ENCODE measurements at regions not wholly inside any gene's neighbourhood (a gene's known extent, or its start where the extent isn't known, plus 50 kb on each side); places are given as distances from the start of the nearest gene placed in this dataset.

- H3K27me3 ChIP-seq (ENCODE audit: control insufficient read depth, insufficient read depth, low read length), result no peaks in the 10 kb centered on the region
- H3K79me1 ChIP-seq (ENCODE audit: low read depth in 1 of 2, low read length in 2 of 2), result no peaks in the 10 kb centered on the region
- ChIA-PET POLR2A (ENCODE audit: unreplicated experiment) (no interaction called here), CTCF (no interaction called here)
- peak overlapping the region; percentile 26 for H2AK9ac ChIP-seq (replicated peaks; ENCODE audit: low read depth, low read length, poor library complexity)
- no peak overlapping the region for H3K4ac ChIP-seq (ENCODE audit: low read depth, low read length)
- DNase-seq (no peak), ATAC-seq (ENCODE audit: low read depth) (no peak)
- no peak overlapping the region for H4K5ac ChIP-seq (ENCODE audit: low read depth, low read length)
- H3K4me3 ChIP-seq (ENCODE audit: insufficient read depth, low read depth, low read length), result no peak overlapping the region
- H2AFZ ChIP-seq (replicated peaks; ENCODE audit: low read length, poor library complexity), result no peak overlapping the region
- 83% methylated on average over 1 of the region's 4 CpGs; no CpG with 5 or more reads in 1 of the 2 experiments for WGBS, 2 experiments (ENCODE audit: extremely low coverage in 2 of 2, insufficient read length in 1 of 2)
- BruUV-seq (replicated peaks), result no TSS peak
- intact Hi-C loops (cut with micrococcal nuclease), result no loop called here
- H3K4me2 ChIP-seq (ENCODE audit: low read depth, low read length), result no peak overlapping the region
- no peaks in the 10 kb centered on the region for H4K20me1 ChIP-seq (ENCODE audit: insufficient read depth, low read length)
- TF ChIP-seq BHLHE40 (IDR thresholded peaks at IDR 0.05; ENCODE audit: low read depth, low read length) (no peak), CEBPB (IDR thresholded peaks at IDR 0.05; ENCODE audit: low read depth, low read length) (no peak), MAFK (IDR thresholded peaks at IDR 0.05; ENCODE audit: low read depth, low read length) (no peak), CHD1 (IDR thresholded peaks at IDR 0.05; ENCODE audit: low read depth, low read length) (no peak), RFX5 (IDR thresholded peaks at IDR 0.05; ENCODE audit: low read depth, low read length) (no peak), NFE2L2 (IDR thresholded peaks at IDR 0.05; ENCODE audit: low read depth, low read length) (no peak), SMC3 (IDR thresholded peaks at IDR 0.05; ENCODE audit: low read depth, low read length) (no peak), RAD21 (IDR thresholded peaks at IDR 0.05; ENCODE audit: low read length) (no peak), USF2 (IDR thresholded peaks at IDR 0.05; ENCODE audit: low read depth, low read length) (no peak), CTCF (conservative IDR thresholded peaks at IDR 0.05; ENCODE audit: low read depth, low read length) (no peak), MAZ (IDR thresholded peaks at IDR 0.05; ENCODE audit: borderline replicate concordance, low read depth, low read length) (no peak), FOS (IDR thresholded peaks at IDR 0.05; ENCODE audit: low read depth, low read length) (no peak), POLR2A (IDR thresholded peaks at IDR 0.05; ENCODE audit: low read depth, low read length) (no peak), RCOR1 (IDR thresholded peaks at IDR 0.05; ENCODE audit: insufficient replicate concordance, low read length) (no peak), ELK1 (IDR thresholded peaks at IDR 0.05; ENCODE audit: borderline replicate concordance, low read depth, low read length) (no peak), MXI1 (IDR thresholded peaks at IDR 0.05; ENCODE audit: borderline replicate concordance, low read depth, low read length) (no peak)
- no peak overlapping the region for H3K56ac ChIP-seq (ENCODE audit: extremely low read depth, insufficient read depth, low read length)
- no peaks in the 10 kb centered on the region for H3K9me3 ChIP-seq (ENCODE audit: control insufficient read depth, insufficient read depth, low read length)
- H3K18ac ChIP-seq (ENCODE audit: low read depth, low read length), result no peak overlapping the region
- no peak overlapping the region for H2BK20ac ChIP-seq (ENCODE audit: low read depth, low read length)
- H3K4me1 ChIP-seq (ENCODE audit: control insufficient read depth, insufficient read depth, low read length), result no peaks in the 10 kb centered on the region
- dilution Hi-C loops (cut with HindIII; ENCODE audit: low sequenced_read_pairs, unreplicated experiment), result no loop called here
- no peak overlapping the region for H4K8ac ChIP-seq (ENCODE audit: low read depth in 2 of 2, low read length in 2 of 2)
- H3K14ac ChIP-seq (replicated peaks; ENCODE audit: low read depth, low read length), result no peak overlapping the region
- H3K9ac ChIP-seq (ENCODE audit: low read depth, low read length), result no peak overlapping the region
- in situ Hi-C loops (cut with MboI; ENCODE audit: low sequenced_read_pairs), result no loop called here
- no peak overlapping the region for H2BK120ac ChIP-seq (ENCODE audit: low read depth, low read length)
- no peak overlapping the region for H3K27ac ChIP-seq (ENCODE audit: insufficient read depth, low read length)
- no peak overlapping the region for H2AK5ac ChIP-seq (ENCODE audit: low read depth, low read length)
- H3K36me3 ChIP-seq (ENCODE audit: control insufficient read depth, insufficient read depth, low read length), result no peaks in the 10 kb centered on the region
- no peak overlapping the region for H2BK5ac ChIP-seq (ENCODE audit: low read depth, low read length, poor library complexity, severe bottlenecking)
- H3K9me1 ChIP-seq (ENCODE audit: insufficient read depth, low read length), result no peaks in the 10 kb centered on the region; the same call in 1 of the 2 replicates
- no peak overlapping the region for H4K91ac ChIP-seq (ENCODE audit: insufficient read depth, low read depth, low read length)
- H2BK15ac ChIP-seq (ENCODE audit: low read depth, low read length), result no peak overlapping the region
- no peak overlapping the region for H3K23ac ChIP-seq (ENCODE audit: low read depth, low read length)
These were observed 436.7 kb upstream of the JAG1 start for GRCh38 chr20:11110535-11110934.
